SH-SY5Y (cell line): ENCODE measurements at regions not wholly inside any gene's neighbourhood (a gene's known extent, or its start where the extent isn't known, plus 50 kb on each side); places are given as distances from the start of the nearest gene placed in this dataset.

ENCODE experiments used
- GATA2 ChIP-seq: IDR thresholded peaks from 2 replicates; pipeline ENCODE4 v1.6.1; 2011; ENCODE audit warnings: mild to moderate bottlenecking, low read depth, low read length
- GATA3 ChIP-seq: IDR thresholded peaks from 2 replicates; pipeline ENCODE4 v1.6.1; 2011; ENCODE audit warnings: low read depth, mild to moderate bottlenecking, low read length, moderate library complexity

DNA sequence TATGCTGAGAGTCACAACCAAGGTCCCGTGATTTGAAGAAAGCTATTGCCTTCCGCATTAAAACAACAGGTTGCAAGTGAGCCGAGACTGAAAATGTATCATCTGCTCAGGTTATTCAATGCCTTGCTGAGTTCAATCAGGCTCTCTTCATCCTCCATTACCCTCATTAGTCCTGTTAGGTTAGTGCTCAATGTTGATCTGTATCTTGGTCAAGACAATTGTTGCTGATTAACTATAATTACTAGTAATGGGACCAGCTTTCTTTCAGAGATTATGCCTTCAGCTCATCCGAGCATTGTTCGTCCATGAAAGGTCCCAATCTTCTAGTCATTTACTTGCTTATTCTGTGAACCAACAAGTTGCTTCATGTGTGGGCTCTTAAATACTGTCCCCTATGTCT is 534.6 kb upstream of the FAM241A start:
- TF ChIP-seq GATA2 (no peak), GATA3 (no peak)
